Chondrocyte (in vitro differentiated cells): ENCODE measurements at regions not wholly inside any gene's neighbourhood (a gene's known extent, or its start where the extent isn't known, plus 50 kb on each side); places are given as distances from the start of the nearest gene placed in this dataset.
"Not testable (repeated sequence)": the region's sequence is repeated elsewhere in the genome, so short reads cannot be mapped to it uniquely, and the experiment has no call there.

ENCODE experiments used
- DNase-seq: peaks from one replicate; pipeline ENCODE4 v3.0.0; 2021; ENCODE audit warnings: mixed read lengths, low spot score
- H3K27ac Mint-ChIP-seq: one replicate; pipeline ENCODE4 v1.8.0; 2021; ENCODE audit warnings: mild to moderate bottlenecking, moderate library complexity, mixed read lengths; ENCODE audit not compliant: unreplicated experiment
- H3K27me3 Mint-ChIP-seq: 2 replicates; pipeline ENCODE4 v1.8.0; 2021; ENCODE audit warnings: low read depth, mixed read lengths
- H3K36me3 Mint-ChIP-seq: 2 replicates; pipeline ENCODE4 v1.8.0; 2021; ENCODE audit warnings: low read depth, mixed read lengths
- H3K4me1 Mint-ChIP-seq: 2 replicates; pipeline ENCODE4 v1.8.0; 2021; ENCODE audit warnings: low read depth, mild to moderate bottlenecking, mixed read lengths
- H3K4me3 Mint-ChIP-seq: one replicate; pipeline ENCODE4 v1.8.0; 2021; ENCODE audit warnings: mild to moderate bottlenecking, moderate library complexity, mixed read lengths; ENCODE audit not compliant: unreplicated experiment
- H3K9me3 Mint-ChIP-seq: 2 replicates; pipeline ENCODE4 v1.8.0; 2021; ENCODE audit warnings: low read depth, mixed read lengths
- CTCF ChIP-seq: fragments of 200-600 bp; sonication (generic); IDR thresholded peaks from 2 replicates; pipeline ENCODE4 v1.5.0; 2021; ENCODE audit warnings: antibody characterized with exemption, mild to moderate bottlenecking, moderate library complexity

DNA sequence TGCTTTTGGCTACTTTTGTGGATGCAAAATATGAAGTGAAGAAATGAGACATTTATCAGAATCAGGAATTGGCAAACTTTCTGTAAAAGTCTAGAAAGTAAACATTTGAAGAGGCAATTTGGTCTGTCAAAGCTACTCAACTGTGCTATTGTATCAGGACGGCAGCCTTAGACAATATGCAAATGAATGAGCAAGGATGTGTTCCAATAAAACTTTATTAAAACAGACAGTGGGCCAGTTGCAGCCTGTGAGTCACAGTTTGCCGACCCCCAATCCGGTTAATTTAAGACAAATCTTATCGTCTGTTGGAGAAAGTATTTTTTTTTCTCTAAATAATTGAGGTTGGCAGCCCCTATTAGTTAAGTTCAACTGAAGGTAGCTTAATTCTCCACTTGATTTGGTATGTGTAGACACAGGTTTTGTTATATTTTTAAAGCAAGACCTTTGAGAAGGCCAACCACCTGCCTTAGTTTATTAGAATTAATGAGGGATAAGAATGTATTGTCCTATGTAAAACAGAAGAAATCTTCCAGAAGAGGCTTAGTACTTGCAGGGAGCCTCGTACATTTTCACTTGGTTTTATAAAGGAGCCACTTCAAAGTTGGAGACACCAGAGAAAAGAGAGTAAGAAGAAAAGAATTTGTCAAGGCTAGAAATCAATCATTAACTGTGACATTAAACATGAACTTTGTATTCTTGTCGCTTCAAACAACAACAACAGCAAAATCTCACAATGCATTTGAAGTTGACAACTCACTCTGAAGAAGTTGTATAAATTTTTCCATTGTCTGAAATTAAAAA is 81.6 kb upstream of the FAT1 start:
- no peak overlapping the region for H3K4me3 Mint-ChIP-seq
- H3K27ac Mint-ChIP-seq, result no peak overlapping the region
- DNase-seq, result no peak
- H3K36me3 Mint-ChIP-seq, result no peaks in the 10 kb centered on the region
- no peak for TF ChIP-seq CTCF
- no peaks in the 10 kb centered on the region for H3K27me3 Mint-ChIP-seq
- H3K4me1 Mint-ChIP-seq, result peaks cover 20% of the 10 kb centered on the region
- H3K9me3 Mint-ChIP-seq, result no peaks in the 10 kb centered on the region

- not testable (repeated sequence) for H3K27me3 Mint-ChIP-seq, H3K9me3 Mint-ChIP-seq, H3K27ac Mint-ChIP-seq, DNase-seq, H3K4me3 Mint-ChIP-seq, H3K36me3 Mint-ChIP-seq
- peaks cover 20% of the 10 kb centered on the region for H3K4me1 Mint-ChIP-seq
Measured at GRCh38 chr4:186805917-186806316, 82.3 kb upstream of the FAT1 start.

GRCh38 chr4:186806679-186807421 is 83.2 kb upstream of the FAT1 start:
- Mint-ChIP-seq H3K27me3 (no peaks in the 10 kb centered on the region), H3K4me1 (peaks cover 20% of the 10 kb centered on the region), H3K27ac (peak overlapping the region; percentile 55), H3K4me3 (no peak overlapping the region), H3K36me3 (no peaks in the 10 kb centered on the region), H3K9me3 (no peaks in the 10 kb centered on the region)
- TF ChIP-seq CTCF, result no peak
- DNase-seq, result no peak

DNA sequence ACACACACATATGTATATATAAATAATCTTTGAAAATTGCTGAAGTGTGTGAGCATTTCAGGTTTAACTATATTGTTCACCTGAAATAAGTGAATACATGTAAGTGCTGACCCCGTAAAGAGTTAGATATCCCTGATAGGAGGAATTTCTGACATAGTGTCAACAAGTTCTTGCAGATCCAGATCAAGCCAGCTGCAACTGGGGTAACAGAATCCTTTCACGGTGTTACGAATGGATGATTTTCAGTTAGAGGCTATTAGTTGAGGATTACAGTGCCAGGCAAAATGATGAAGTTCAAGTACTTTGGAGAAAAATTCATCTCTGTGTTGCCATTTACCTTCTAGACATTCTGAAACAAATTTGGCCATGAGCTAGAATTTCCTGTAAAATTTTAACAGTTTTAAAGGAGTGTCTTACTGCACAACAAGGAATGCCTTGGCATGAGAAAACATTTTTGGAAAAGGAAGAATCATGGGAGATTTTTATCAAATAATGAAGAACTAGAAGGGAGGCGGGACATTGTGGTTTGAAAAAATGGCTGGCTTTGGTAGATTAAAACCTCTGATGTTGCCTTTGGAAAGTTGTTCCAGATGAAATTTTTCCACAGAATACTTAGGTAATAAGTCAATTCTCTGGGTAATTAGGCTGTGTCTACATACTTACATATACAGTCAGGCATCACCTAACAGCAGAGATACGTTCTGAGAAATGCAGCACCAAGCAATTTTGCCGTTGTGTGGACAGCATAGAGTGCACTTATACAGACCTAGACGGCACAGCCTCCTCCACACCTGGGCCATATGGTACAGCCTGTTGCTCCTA is 84.4 kb upstream of the FAT1 start:
- peaks cover 20% of the 10 kb centered on the region for H3K4me1 Mint-ChIP-seq
- no peaks in the 10 kb centered on the region for H3K9me3 Mint-ChIP-seq
- no peak overlapping the region for H3K4me3 Mint-ChIP-seq
- DNase-seq, result no peak
- peak overlapping the region; percentile 53 for H3K27ac Mint-ChIP-seq
- no peak for TF ChIP-seq CTCF
- H3K36me3 Mint-ChIP-seq, result no peaks in the 10 kb centered on the region
- no peaks in the 10 kb centered on the region for H3K27me3 Mint-ChIP-seq

GRCh38 chr4:186808630-186809018 is 85.0 kb upstream of the FAT1 start:
- DNase-seq, result no peak

More at GRCh38 chr4:186808630-186809018, 85.0 kb upstream of the FAT1 start:
- H3K4me1 Mint-ChIP-seq, result peaks cover 20% of the 10 kb centered on the region
- H3K9me3 Mint-ChIP-seq, result no peaks in the 10 kb centered on the region
- H3K27me3 Mint-ChIP-seq, result no peaks in the 10 kb centered on the region
- no peaks in the 10 kb centered on the region for H3K36me3 Mint-ChIP-seq
- no peak overlapping the region for H3K4me3 Mint-ChIP-seq
- H3K27ac Mint-ChIP-seq, result peak overlapping the region; percentile 37
- no peak for TF ChIP-seq CTCF
